Right lobe of liver (tissue), 4 donors: ENCODE measurements at regions not wholly inside any gene's neighbourhood (a gene's known extent, or its start where the extent isn't known, plus 50 kb on each side); places are given as distances from the start of the nearest gene placed in this dataset.

Source experiments
- CTCF ChIP-seq, 4 donors: fragments of 200-600 bp in 3 of 4; fragments of 450-650 bp in 1 of 4; IDR thresholded peaks; one replicate each; pipeline versions ENCODE4 v1.5.1 to v1.8.0; 2016 to 2022; ENCODE audit warnings: antibody characterized with exemption in 4 of 4, mild to moderate bottlenecking in 2 of 4
- POLR2A ChIP-seq: fragments of 450-650 bp; IDR thresholded peaks from one replicate; pipeline ENCODE4 v1.6.1; 2017; ENCODE audit warnings: antibody characterized with exemption, mild to moderate bottlenecking
- donor health status: DM: no; HTN: no; CAD: no.
- donor health status: DM: no; HTN: no; CAD: no.
- donor health status: DM: no; HTN: yes; CAD: no.

GRCh38 chr5:25025831-25026230 is 381.1 kb upstream of the CDH10 start:
- TF ChIP-seq POLR2A (no peak), CTCF (IDR thresholded peaks at IDR 0.05) (no peak)
